HCT116 (cell line): ENCODE measurements at regions not wholly inside any gene's neighbourhood (a gene's known extent, or its start where the extent isn't known, plus 50 kb on each side); places are given as distances from the start of the nearest gene placed in this dataset.

Source experiments
- ATAC-seq: fragments of 200-7000 bp; cut with Tn5 transposase; 2 replicates; pipeline ENCODE4 v1.9.1; 2020; ENCODE audit warnings: mild to moderate bottlenecking, moderate library complexity
- BruUV-seq: library from RNA; stranded (reverse); fragments of 400-500 nt; replicated peaks from 2 replicates; lab custom pipeline; 2021; lab: Mats Ljungman, UMichigan
- CTCF ChIA-PET: fragments of 300-600 bp; sonication (Branson Sonifier 250); formaldehyde crosslinking; loops from one replicate; lab custom pipeline; 2021; ENCODE audit warnings: antibody characterized with exemption; lab: Charles Lee
- POLR2A ChIA-PET: fragments of 300-600, 350-600 bp; sonication (Branson Sonifier 250); formaldehyde crosslinking; loops from one replicate; lab custom pipeline; 2021; ENCODE audit warnings: antibody characterized with exemption; lab: Charles Lee
- RAD21 ChIA-PET, 2 experiments: fragments of 300-600 bp; sonication (Branson Sonifier 250); formaldehyde crosslinking; loops; one replicate each; lab custom pipeline; 2023; ENCODE audit warnings: low total read pairs in 2 of 2; ENCODE audit not compliant: uncharacterized antibody in 2 of 2, unreplicated experiment in 2 of 2, low non-redundant PET in 1 of 2; lab: Charles Lee
- DNase-seq: peaks from one replicate; pipeline ENCODE4 v3.0.0-alpha.2; 2010; ENCODE audit warnings: low read depth, low spot score
- H2AFZ ChIP-seq: fragments of 200-600 bp; shearing (Covaris generic), sonication (generic); 2 replicates; pipeline ENCODE4 v1.6.1; 2017; ENCODE audit warnings: low read depth, mixed run types, mixed read lengths, antibody characterized with exemption, low read length; ENCODE audit not compliant: poor library complexity, severe bottlenecking
- H3K27ac ChIP-seq: 2 replicates; pipeline ENCODE4 v1.5.1; 2012; ENCODE audit warnings: low read depth, low read length
- H3K27me3 ChIP-seq: fragments of 200-600 bp; sonication (generic); 2 replicates; pipeline ENCODE4 v1.6.1; 2016; ENCODE audit warnings: mixed run types, low read length, mixed read lengths; ENCODE audit not compliant: insufficient read depth
- H3K36me3 ChIP-seq, 2 experiments: fragments of 200-500 bp in 1 of 2; fragments of 200-600 bp in 1 of 2; sonication (Bioruptor generic) in 1 of 2; sonication (generic) in 1 of 2; 2 replicates each; pipeline versions ENCODE4 v1.5.1 to v1.6.1; 2014 to 2016; ENCODE audit warnings: low read length in 2 of 2, inconsistent platforms in 1 of 2, mixed read lengths in 1 of 2, mixed run types in 1 of 2; ENCODE audit not compliant: insufficient read depth in 2 of 2, control insufficient read depth in 1 of 2
- H3K4me1 ChIP-seq, 2 experiments: fragments of 200-600 bp in 1 of 2; sonication (generic) in 1 of 2; 2 replicates each; pipeline versions ENCODE4 v1.5.1 to v1.6.1; 2012 to 2017; ENCODE audit warnings: low read length in 2 of 2, inconsistent platforms in 1 of 2, mild to moderate bottlenecking in 1 of 2, mixed read lengths in 1 of 2, mixed run types in 1 of 2, moderate library complexity in 1 of 2; ENCODE audit not compliant: insufficient read depth in 2 of 2, control insufficient read depth in 1 of 2
- H3K4me2 ChIP-seq: fragments of 200-600 bp; sonication (generic); 2 replicates; pipeline ENCODE4 v1.6.1; 2017; ENCODE audit warnings: mixed run types, low read length, mixed read lengths
- H3K4me3 ChIP-seq, 2 experiments: fragments of 200-600 bp in 1 of 2; sonication (generic) in 1 of 2; replicated peaks in 1 of 2; 2 replicates each; pipeline ENCODE4 v1.5.1; 2011 to 2016; ENCODE audit warnings: low read length in 2 of 2, control low read depth in 1 of 2, low read depth in 1 of 2, mild to moderate bottlenecking in 1 of 2, mixed read lengths in 1 of 2, mixed run types in 1 of 2
- H3K79me2 ChIP-seq: fragments of 200-600 bp; sonication (generic); 2 replicates; pipeline ENCODE4 v1.6.1; 2017; ENCODE audit warnings: mild to moderate bottlenecking, mixed run types, low read length, moderate library complexity, mixed read lengths; ENCODE audit not compliant: insufficient read depth
- H3K9ac ChIP-seq: fragments of 200-600 bp; sonication (generic); 2 replicates; pipeline ENCODE4 v1.6.1; 2016; ENCODE audit warnings: low read length, mixed read lengths
- H3K9me2 ChIP-seq: fragments of 200-600 bp; sonication (generic), shearing (Covaris generic); 2 replicates; pipeline ENCODE4 v1.6.1; 2017; ENCODE audit warnings: mixed run types, mild to moderate bottlenecking, moderate library complexity; ENCODE audit not compliant: insufficient read depth
- H3K9me3 ChIP-seq, 2 experiments: fragments of 200-500 bp in 1 of 2; fragments of 200-600 bp in 1 of 2; sonication (Bioruptor generic) in 1 of 2; sonication (generic) in 1 of 2; 2 replicates each; pipeline ENCODE4 v1.6.1; 2014 to 2017; ENCODE audit warnings: low read length in 2 of 2, mixed read lengths in 2 of 2, inconsistent platforms in 1 of 2, low read depth in 1 of 2, mild to moderate bottlenecking in 1 of 2, mixed run types in 1 of 2, moderate library complexity in 1 of 2; ENCODE audit not compliant: control insufficient read depth in 1 of 2, insufficient read depth in 1 of 2
- H4K20me1 ChIP-seq: fragments of 200-600 bp; sonication (generic), shearing (Covaris generic); 2 replicates; pipeline ENCODE4 v1.6.1; 2017; ENCODE audit warnings: mixed run types, mild to moderate bottlenecking, moderate library complexity; ENCODE audit not compliant: insufficient read depth
- POLR2A ChIP-seq: IDR thresholded peaks from 2 replicates; pipeline ENCODE4 v1.7.0; 2011; ENCODE audit warnings: borderline replicate concordance; ENCODE audit not compliant: insufficient read depth, insufficient read length; ENCODE audit errors: extremely low read depth
- RAD21 ChIP-seq: IDR thresholded peaks from 2 replicates; pipeline ENCODE4 v1.6.1; 2012; ENCODE audit warnings: low read depth, mild to moderate bottlenecking
- SP1 ChIP-seq: IDR thresholded peaks from 2 replicates; pipeline ENCODE4 v1.6.1; 2012; ENCODE audit warnings: low read depth
- TCF7L2 ChIP-seq: IDR thresholded peaks from 2 replicates; pipeline ENCODE4 v1.7.0; 2011; ENCODE audit warnings: borderline replicate concordance, inconsistent platforms; ENCODE audit not compliant: insufficient read depth, insufficient read length; ENCODE audit errors: extremely low read depth
- intact Hi-C: fragments of 100-400 bp; cut with micrococcal nuclease; formaldehyde crosslinking; loops from 2 replicates; pipeline ENCODE4 v1.10.0; 2022

- Histone ChIP-seq H3K79me2 (no peaks in the 10 kb centered on the region), H3K9me2 (no peaks in the 10 kb centered on the region), H3K27me3 (no peaks in the 10 kb centered on the region), H3K9me3 (no peaks in the 10 kb centered on the region), H3K4me1 (no peaks in the 10 kb centered on the region), H2AFZ (no peak overlapping the region), H3K4me2 (no peak overlapping the region), H3K4me3 (no peak overlapping the region), H3K27ac (no peak overlapping the region), H4K20me1 (no peaks in the 10 kb centered on the region), H3K36me3 (no peaks in the 10 kb centered on the region), H3K9ac (no peak overlapping the region)
- POLR2A ChIA-PET, result no interaction called here
- CTCF ChIA-PET, result no interaction called here
- no peak for TF ChIP-seq TCF7L2
- no peak for TF ChIP-seq POLR2A
- DNase-seq (no peak), ATAC-seq (no peak)
- intact Hi-C loops, result no loop called here
- BruUV-seq, result no TSS peak
- RAD21 ChIA-PET, result no interaction called here
Observed at GRCh38 chr4:84147831-84148230, 351.3 kb downstream of the NKX6-1 start.

- H3K4me2 ChIP-seq, result no peak overlapping the region
- no peaks in the 10 kb centered on the region for H3K9me3 ChIP-seq
- DNase-seq (no peak), ATAC-seq (no peak)
- H3K27me3 ChIP-seq, result no peaks in the 10 kb centered on the region
- H3K9ac ChIP-seq, result no peak overlapping the region
- RAD21 ChIA-PET, result no interaction called here
- H4K20me1 ChIP-seq, result no peaks in the 10 kb centered on the region
- CTCF ChIA-PET, result no interaction called here
- POLR2A ChIA-PET, result no interaction called here
- H3K27ac ChIP-seq, result no peak overlapping the region
- H3K4me3 ChIP-seq, result no peak overlapping the region
- no TSS peak for BruUV-seq
- no peaks in the 10 kb centered on the region for H3K36me3 ChIP-seq
- H3K4me1 ChIP-seq, result no peaks in the 10 kb centered on the region
- H3K79me2 ChIP-seq, result no peaks in the 10 kb centered on the region
- TF ChIP-seq RAD21, result no peak
- TF ChIP-seq SP1, result no peak
- intact Hi-C loops, result no loop called here
- no peak overlapping the region for H2AFZ ChIP-seq
- no peaks in the 10 kb centered on the region for H3K9me2 ChIP-seq
Observed at GRCh38 chr4:84146300-84146959, 352.7 kb downstream of the NKX6-1 start.
